ENCODE measurements at regions not wholly inside any gene's neighbourhood (a gene's known extent, or its start where the extent isn't known, plus 50 kb on each side); places are given as distances from the start of the nearest gene placed in this dataset.
A peak's percentile ranks its signal among the peaks of the same experiment; 100 is the strongest.
"Not testable (repeated sequence)": the region's sequence is repeated elsewhere in the genome, so short reads cannot be mapped to it uniquely, and the experiment has no call there.

- no peak for DNase-seq (ENCODE audit: low read depth, low spot score)
Observed at GRCh38 chr12:74111688-74112360, 425.8 kb upstream of the ATXN7L3B start.

- peak; percentile 2 for DNase-seq (ENCODE audit: low read depth, low spot score)
Observed at GRCh38 chr12:74119811-74120362, 417.7 kb upstream of the ATXN7L3B start.

- DNase-seq (ENCODE audit: low read depth, low spot score), result no peak
Observed at GRCh38 chr12:74120644-74121043, 417.0 kb upstream of the ATXN7L3B start.

GRCh38 chr12:74129702-74130101 lies 407.9 kb upstream of the ATXN7L3B start:
- DNase-seq (ENCODE audit: low read depth, low spot score), result peak; percentile 15

- DNase-seq (ENCODE audit: low read depth, low spot score), result no peak
Observed at GRCh38 chr12:74144396-74144795, 393.2 kb upstream of the ATXN7L3B start.

- no peak for DNase-seq (ENCODE audit: low read depth, low spot score)
Observed at GRCh38 chr12:74145328-74145727, 392.3 kb upstream of the ATXN7L3B start.

GRCh38 chr12:74148849-74149248 lies 388.8 kb upstream of the ATXN7L3B start:
- DNase-seq (ENCODE audit: low read depth, low spot score), result no peak

- no peak for DNase-seq (ENCODE audit: low read depth, low spot score)
Observed at GRCh38 chr12:74152370-74152769, 385.3 kb upstream of the ATXN7L3B start.

GRCh38 chr12:74166096-74166495 lies 371.5 kb upstream of the ATXN7L3B start:
- DNase-seq (ENCODE audit: low read depth, low spot score), result no peak

- DNase-seq (ENCODE audit: low read depth, low spot score), result no peak
Observed at GRCh38 chr12:74169607-74170006, 368.0 kb upstream of the ATXN7L3B start.

GRCh38 chr12:74170645-74171477 lies 366.8 kb upstream of the ATXN7L3B start:
- DNase-seq (ENCODE audit: low read depth, low spot score), result no peak

GRCh38 chr12:74171478-74171909 lies 366.1 kb upstream of the ATXN7L3B start:
- DNase-seq (ENCODE audit: low read depth, low spot score), result no peak

GRCh38 chr12:74174961-74175360 lies 362.7 kb upstream of the ATXN7L3B start:
- DNase-seq (ENCODE audit: low read depth, low spot score), result not testable (repeated sequence)

- no peak for DNase-seq (ENCODE audit: low read depth, low spot score)
Observed at GRCh38 chr12:74185360-74185759, 352.3 kb upstream of the ATXN7L3B start.

GRCh38 chr12:74193191-74193590 lies 344.4 kb upstream of the ATXN7L3B start:
- no peak for DNase-seq (ENCODE audit: low read depth, low spot score)

GRCh38 chr12:74204236-74204635 lies 333.4 kb upstream of the ATXN7L3B start:
- no peak for DNase-seq (ENCODE audit: low read depth, low spot score)

GRCh38 chr12:74227846-74228545 lies 309.6 kb upstream of the ATXN7L3B start:
- DNase-seq (ENCODE audit: low read depth, low spot score), result no peak

GRCh38 chr12:74229671-74230070 lies 308.0 kb upstream of the ATXN7L3B start:
- no peak for DNase-seq (ENCODE audit: low read depth, low spot score)

- no peak for DNase-seq (ENCODE audit: low read depth, low spot score)
Observed at GRCh38 chr12:74235342-74235741, 302.3 kb upstream of the ATXN7L3B start.

GRCh38 chr12:74241341-74241740 lies 296.3 kb upstream of the ATXN7L3B start:
- no peak for DNase-seq (ENCODE audit: low read depth, low spot score)

- DNase-seq (ENCODE audit: low read depth, low spot score), result no peak
Observed at GRCh38 chr12:74242088-74242487, 295.5 kb upstream of the ATXN7L3B start.

- no peak for DNase-seq (ENCODE audit: low read depth, low spot score)
Observed at GRCh38 chr12:74245458-74245857, 292.2 kb upstream of the ATXN7L3B start.
